ENCODE measurements at regions not wholly inside any gene's neighbourhood (a gene's known extent, or its start where the extent isn't known, plus 50 kb on each side); places are given as distances from the start of the nearest gene placed in this dataset.
"Not testable (repeated sequence)": the region's sequence is repeated elsewhere in the genome, so short reads cannot be mapped to it uniquely, and the experiment has no call there.

GRCh38 chr12:131401907-131402633, 308.8 kb upstream of the SFSWAP start:
- intact Hi-C loops (cut with DNase I), result not testable (repeated sequence)
- peak; percentile 91 for ATAC-seq (ENCODE audit: poor library complexity)
- DNase-seq, result peak; percentile 59

DNA sequence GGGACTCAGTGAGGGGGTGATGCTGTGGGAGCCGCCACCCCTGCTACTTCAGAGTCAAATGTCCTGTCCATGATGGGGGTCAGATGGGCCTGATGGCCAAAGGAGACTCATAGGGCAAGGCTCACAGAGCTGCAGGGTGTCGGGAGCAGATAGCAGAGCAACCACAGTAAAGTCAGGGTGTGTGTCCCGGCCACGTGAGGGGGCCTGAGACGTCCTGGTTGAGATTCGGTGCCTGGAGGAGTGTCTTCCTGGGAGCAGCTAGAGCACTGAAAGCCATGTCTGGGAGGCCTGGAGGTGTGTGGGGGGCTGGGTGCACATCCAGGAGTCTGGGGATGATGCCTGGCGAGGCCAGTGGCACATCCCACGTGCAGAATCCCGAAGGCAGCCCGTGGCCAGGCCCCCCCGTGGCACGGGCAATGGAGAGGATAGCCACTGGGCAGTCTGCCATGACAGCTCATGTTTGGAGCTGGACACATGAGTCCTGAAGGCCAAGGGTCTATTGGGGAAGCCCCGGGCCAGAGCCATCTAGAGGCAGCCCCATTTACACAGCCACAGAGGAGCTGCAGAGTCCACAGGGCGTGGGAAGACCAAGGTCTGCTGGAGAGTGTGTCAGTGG, 308.0 kb upstream of the SFSWAP start:
- intact Hi-C loops (cut with DNase I), result no loop called here
- ATAC-seq (ENCODE audit: poor library complexity), result no peak
- DNase-seq, result no peak

GRCh38 chr12:131403676-131404075, 307.2 kb upstream of the SFSWAP start:
- DNase-seq, result no peak
- no peak for ATAC-seq (ENCODE audit: poor library complexity)
- intact Hi-C loops (cut with DNase I), result no loop called here

GRCh38 chr12:131404705-131405104, 306.2 kb upstream of the SFSWAP start:
- ATAC-seq (ENCODE audit: poor library complexity), result no peak
- intact Hi-C loops (cut with DNase I), result no loop called here
- no peak for DNase-seq

- DNase-seq, result no peak
- intact Hi-C loops (cut with DNase I), result no loop called here
Measured at GRCh38 chr12:131407221-131408035, 303.5 kb upstream of the SFSWAP start.

GRCh38 chr12:131408036-131408365, 302.9 kb upstream of the SFSWAP start:
- intact Hi-C loops (cut with DNase I), result no loop called here
- no peak for ATAC-seq (ENCODE audit: poor library complexity)
- DNase-seq, result no peak

More at GRCh38 chr12:131407221-131408035, 303.5 kb upstream of the SFSWAP start:
- no peak for ATAC-seq (ENCODE audit: poor library complexity)

- ATAC-seq (ENCODE audit: poor library complexity) (no peak), DNase-seq (no peak)
- intact Hi-C loops (cut with DNase I), result no loop called here
Measured at GRCh38 chr12:131408484-131408883, 302.4 kb upstream of the SFSWAP start.

- ATAC-seq (ENCODE audit: poor library complexity) (no peak), DNase-seq (no peak)
- intact Hi-C loops (cut with DNase I), result no loop called here
Measured at GRCh38 chr12:131409211-131409610, 301.7 kb upstream of the SFSWAP start.

DNA sequence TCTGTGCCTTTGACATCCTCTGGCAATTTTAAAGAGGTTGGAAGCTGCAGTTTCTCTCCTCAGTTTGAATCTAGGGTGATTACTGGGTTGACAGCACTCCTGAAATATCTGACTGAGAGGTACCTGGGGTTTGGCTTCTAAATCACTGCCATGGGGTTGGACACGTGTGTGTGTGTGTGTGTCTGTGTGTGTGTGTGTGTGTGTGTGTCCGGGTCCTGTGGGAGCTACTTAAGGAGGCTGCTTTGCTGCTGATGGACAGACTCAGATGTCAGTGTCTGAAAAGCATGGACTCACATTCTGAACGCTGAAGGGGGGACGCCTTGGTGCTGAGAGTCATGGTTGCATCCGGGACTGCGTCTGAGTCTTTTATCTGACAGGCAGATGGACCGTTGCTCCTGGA, 299.1 kb upstream of the SFSWAP start:
- DNase-seq; intact Hi-C loops (cut with DNase I); ATAC-seq (ENCODE audit: poor library complexity): not testable (repeated sequence)

DNA sequence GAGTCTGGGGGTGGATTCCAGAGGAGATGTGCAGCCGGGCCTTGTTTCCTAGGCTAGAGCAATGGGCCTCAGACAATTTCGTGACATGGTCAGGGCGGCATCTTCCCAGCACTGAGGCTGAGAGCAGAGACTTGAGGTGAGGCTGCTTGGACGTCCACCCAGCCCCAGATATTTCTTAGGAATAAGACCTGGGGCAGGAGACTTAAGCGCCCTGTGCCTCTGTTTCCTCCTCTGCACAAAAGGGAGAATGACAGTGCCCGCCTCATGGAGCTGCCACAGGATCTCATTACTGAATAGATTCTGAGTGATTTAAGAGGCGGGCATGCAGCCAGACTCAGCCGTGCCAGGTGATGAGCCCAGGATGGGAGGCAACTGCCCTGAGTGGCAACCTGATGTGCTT, 297.9 kb upstream of the SFSWAP start:
- DNase-seq (no peak), ATAC-seq (ENCODE audit: poor library complexity) (no peak)
- intact Hi-C loops (cut with DNase I), result no loop called here

DNA sequence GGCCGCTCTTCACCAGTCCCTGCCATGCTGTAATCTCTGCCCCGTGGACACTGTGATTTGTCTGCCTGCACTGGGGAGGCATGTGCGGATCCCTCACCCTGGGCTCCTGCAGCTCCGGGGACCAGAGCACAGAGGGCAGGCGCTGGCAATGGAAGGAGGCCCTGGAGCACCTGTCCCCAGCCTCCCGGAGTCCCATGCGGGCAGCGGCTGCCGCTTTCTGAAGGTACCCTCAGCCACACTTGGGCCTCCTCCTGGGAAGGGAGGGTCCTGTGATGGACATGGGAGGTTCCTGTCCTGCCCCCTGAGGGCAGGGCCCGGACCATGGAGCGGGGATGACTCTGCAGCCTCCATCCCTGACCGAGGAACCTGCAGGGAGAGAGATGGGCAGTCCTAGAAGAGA, 297.4 kb upstream of the SFSWAP start:
- ATAC-seq (ENCODE audit: poor library complexity), result no peak
- intact Hi-C loops (cut with DNase I), result no loop called here
- DNase-seq, result no peak

GRCh38 chr12:131414155-131414922, 296.6 kb upstream of the SFSWAP start:
- ATAC-seq (ENCODE audit: poor library complexity); DNase-seq; intact Hi-C loops (cut with DNase I): not testable (repeated sequence)

DNA sequence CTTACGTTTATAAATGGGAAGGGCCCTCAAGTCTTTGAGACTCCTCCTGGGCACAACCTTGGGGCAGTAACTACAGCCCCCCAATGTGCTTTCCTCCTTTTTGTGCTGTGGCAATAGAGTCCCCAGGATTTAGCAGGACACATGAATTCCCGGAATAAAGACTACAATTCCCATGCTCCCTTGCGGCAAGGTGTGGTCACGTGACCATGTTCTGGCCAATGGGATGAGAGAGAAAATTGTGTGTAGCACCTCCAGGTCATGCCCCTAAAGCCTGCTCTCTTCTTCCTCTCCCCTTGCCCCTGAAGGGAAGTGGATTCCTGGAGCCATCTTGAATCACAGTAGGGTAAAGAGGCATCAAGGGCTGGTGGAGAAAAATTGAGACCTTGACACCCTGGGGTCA, 295.1 kb upstream of the SFSWAP start:
- DNase-seq (no peak), ATAC-seq (ENCODE audit: poor library complexity) (no peak)
- intact Hi-C loops (cut with DNase I), result no loop called here

- ATAC-seq (ENCODE audit: poor library complexity) (no peak), DNase-seq (no peak)
- intact Hi-C loops (cut with DNase I), result no loop called here
Measured at GRCh38 chr12:131418121-131418520, 292.8 kb upstream of the SFSWAP start.

DNA sequence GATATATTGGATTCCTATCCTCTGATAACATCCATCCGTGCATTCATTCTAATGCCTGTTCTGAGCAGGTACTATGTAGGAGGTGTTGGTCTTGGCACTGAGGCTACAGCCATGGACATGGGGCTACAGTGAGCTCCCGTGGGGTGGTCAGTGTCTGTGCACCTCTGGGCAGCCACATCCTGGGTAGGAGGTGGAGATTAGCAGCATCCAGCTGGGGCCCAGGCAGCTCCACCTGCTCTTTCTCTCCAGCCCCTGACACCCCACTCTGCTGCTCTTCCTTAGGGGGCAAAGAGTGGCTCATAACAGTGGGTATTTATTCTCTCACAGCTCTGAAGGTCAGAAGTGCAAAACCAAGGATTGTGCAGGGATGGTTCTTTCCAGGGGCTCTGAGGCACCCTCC, 292.0 kb upstream of the SFSWAP start:
- no peak for ATAC-seq (ENCODE audit: poor library complexity)
- intact Hi-C loops (cut with DNase I), result no loop called here
- no peak for DNase-seq

- no peak for ATAC-seq (ENCODE audit: poor library complexity)
- no peak for DNase-seq
Measured at GRCh38 chr12:131420867-131421447, 289.9 kb upstream of the SFSWAP start.

GRCh38 chr12:131421509-131422186, 289.2 kb upstream of the SFSWAP start:
- DNase-seq (no peak), ATAC-seq (ENCODE audit: poor library complexity) (no peak)
- intact Hi-C loops (cut with DNase I), result no loop called here

More at GRCh38 chr12:131420867-131421447, 289.9 kb upstream of the SFSWAP start:
- intact Hi-C loops (cut with DNase I), result no loop called here

GRCh38 chr12:131422187-131422520, 288.7 kb upstream of the SFSWAP start:
- DNase-seq (no peak), ATAC-seq (ENCODE audit: poor library complexity) (no peak)
- intact Hi-C loops (cut with DNase I), result no loop called here
